Stimulated activated CD8-positive, alpha-beta memory T cell treated with anti-CD3 and anti-CD28 coated beads, Interleukin-12 subunit alpha, Interleukin-12 subunit beta, amount 100 ng/mL, for 24 hours (primary cell): ENCODE measurements at regions not wholly inside any gene's neighbourhood (a gene's known extent, or its start where the extent isn't known, plus 50 kb on each side); places are given as distances from the start of the nearest gene placed in this dataset.

Experiments used
- DNase-seq: peaks from one replicate; pipeline ENCODE4 v3.0.0-alpha.2; 2020; ENCODE audit errors: extremely low read depth

DNA sequence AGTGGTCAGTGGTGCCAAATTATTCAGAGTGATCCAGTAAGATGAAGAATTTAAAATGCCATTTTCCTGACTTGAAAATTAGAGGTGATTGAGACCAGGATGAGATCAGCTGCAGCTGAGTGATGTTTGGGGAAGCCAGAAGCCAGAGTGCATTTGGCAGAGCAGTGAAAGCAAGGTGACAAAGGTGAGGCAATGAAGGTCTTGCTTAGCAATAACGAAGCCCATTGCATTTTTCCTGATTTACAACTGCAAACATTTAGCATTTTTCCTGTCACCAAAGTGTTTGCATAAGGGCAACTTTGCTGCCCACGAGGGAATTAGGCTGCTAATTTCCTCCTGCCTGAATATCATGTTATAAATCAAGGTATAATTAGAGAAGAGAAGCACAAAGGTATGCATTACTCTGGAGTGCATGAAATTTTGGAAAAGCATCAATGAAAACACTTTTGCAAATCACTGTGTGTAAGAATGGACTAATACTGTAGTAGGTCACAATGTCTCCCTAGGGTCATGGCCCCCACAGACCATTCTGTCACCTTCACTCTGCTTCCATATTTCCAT, 188.2 kb upstream of the LYPLAL1 start:
- no peak for DNase-seq

DNA sequence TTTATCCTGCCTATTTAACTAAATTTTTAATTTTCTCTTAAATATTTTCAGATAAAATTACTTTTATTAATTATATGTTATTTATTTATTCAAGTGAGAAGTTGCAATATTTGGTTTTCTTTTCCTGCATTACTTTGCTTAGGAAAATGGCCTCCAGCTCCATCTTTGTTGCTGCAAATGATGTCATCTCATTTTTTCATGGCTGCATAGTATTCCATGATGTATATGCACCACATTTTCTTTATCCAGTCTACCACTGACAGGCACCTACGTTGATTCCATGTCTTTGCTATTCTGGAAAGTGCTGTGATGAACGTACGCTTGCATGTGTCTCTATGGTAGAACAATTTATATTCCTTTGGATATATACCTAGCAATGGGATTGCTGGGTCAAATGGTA, 186.9 kb upstream of the LYPLAL1 start:
- no peak for DNase-seq

DNA sequence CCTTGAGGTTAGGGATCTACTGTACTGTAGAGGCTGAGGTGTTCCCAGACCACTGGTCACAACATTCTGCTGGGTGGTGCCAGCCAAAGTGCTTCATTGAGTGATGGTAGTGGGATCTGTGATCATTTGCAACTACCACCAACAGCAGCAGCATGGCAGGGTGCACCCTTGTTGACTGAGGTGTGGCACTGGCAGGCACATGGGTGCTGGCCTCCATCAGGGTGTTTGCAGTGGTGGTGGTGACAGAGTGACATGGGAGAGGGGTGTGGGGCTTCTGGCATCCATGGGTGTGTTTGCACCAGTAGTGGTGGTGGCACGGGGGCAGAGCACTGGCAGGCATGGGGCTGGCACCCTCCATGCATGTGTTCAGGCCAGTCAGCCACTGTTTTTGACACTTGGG, 183.7 kb upstream of the LYPLAL1 start:
- no peak for DNase-seq

DNA sequence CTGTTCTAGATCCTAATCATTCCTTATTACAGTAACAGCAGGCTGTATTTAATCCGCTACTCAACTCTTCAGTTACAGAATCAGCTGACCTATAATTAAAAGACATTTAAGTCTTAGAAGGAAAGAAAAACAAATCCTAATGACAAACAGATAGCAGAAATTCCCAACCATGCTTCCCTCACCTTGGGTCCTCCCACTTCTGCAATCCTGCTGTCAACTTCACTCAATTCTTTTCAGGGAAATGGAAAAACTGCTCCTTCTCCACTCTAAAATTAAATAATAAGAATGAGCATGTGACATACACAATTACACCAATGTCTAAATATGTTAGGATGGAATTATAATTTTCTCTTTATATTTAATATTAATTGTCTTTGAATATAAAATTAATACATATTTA, 182.6 kb upstream of the LYPLAL1 start:
- no peak for DNase-seq

DNA sequence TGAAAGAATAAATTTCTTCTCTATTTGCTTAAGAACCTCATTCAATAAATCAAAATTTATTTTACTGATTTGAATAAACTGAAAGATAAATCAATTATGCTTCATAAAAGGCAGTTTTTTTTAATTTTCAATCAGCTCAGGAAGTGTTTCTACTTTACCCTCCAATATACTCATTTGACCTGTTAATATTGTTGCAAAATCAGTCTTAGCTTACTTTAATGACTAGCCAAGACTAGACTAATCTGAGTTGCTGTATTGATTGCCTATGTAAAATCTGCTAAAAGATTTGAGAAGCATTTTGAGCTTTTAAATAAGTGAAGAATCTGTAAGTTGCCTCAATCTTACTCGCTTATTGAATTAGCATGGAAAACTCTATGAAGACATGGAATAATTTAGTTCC, 179.1 kb upstream of the LYPLAL1 start:
- DNase-seq = no peak

DNA sequence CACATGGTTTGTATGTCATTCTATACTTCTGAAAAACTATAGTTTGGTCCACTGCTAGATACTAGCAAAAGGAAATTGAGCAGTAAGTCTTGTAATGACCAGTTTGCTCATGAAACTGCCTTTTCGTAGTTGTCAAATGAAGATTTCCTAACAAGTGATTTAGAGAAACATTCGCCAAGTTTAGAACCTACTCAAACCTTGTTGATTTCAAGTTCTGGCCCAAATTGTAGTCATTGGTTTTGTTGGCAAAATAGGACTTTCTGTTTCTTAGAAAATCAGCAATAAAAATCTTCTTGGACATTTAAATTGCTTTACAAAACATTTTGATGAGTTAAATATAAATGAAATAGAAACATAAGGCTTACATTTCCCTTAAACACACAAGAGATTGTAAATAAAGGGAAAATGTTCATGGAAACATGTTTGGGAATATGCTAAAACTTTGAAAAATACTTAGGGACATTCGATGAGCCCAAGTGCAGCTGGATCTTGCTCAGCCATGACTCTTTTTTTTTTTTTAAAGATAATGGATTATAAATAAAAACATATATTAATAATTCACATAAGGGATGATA, 178.5 kb upstream of the LYPLAL1 start:
- DNase-seq = no peak

DNA sequence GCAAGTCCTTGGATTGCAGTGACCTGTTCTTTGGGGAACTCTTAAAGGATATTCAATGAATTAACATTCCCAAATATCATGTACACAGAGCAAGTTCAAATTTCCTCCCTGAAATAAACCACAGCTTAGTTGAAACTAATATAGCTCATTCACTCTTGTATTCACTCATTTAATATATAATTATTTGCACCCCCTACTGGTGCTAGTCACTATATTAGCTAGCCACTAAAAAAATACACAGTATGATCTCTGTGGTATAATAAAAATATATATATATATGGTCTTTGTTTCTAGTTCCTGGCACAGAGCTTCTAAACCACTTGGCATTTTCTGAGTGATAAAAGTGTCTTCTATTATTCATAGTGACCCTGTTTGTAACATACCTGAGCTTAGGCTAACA, 177.3 kb upstream of the LYPLAL1 start:
- DNase-seq = no peak

DNA sequence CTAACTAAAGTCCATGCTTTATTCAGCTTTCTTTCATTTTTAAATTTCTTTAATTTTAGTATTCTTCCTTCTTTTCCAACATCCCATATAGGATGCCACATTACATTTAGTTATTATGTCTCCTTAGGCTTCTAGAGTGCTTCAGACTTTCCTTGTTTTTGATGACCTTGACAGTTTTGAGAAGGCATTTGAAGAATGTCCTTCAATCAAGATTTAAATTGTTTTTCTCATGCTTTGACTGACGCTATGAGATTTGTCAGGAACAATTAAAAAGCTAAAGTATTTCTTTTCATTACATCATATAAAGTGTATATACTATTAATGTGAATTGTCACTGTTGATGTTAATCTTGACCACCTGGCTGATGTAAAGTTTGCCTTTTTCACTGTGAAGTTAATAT, 173.7 kb upstream of the LYPLAL1 start:
- DNase-seq = no peak

DNA sequence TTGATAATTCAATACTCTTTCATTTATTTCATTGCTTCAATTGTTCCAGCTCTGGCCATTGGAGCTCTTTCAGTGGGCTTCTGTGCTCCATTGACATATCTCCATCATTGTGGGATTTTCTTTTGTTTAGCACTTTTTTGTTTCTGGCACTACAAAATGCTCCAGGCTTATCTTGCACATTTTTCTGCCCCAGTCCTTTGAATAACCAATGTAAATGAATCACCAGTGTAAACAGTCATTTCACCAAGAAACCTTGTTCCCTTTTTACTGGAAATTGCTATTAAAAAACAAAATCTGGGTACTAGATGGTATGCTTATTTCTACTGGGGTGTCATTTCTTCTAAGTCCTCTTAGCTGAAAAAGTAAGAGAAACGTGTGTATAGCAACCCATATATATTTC, 173.0 kb upstream of the LYPLAL1 start:
- no peak for DNase-seq

DNA sequence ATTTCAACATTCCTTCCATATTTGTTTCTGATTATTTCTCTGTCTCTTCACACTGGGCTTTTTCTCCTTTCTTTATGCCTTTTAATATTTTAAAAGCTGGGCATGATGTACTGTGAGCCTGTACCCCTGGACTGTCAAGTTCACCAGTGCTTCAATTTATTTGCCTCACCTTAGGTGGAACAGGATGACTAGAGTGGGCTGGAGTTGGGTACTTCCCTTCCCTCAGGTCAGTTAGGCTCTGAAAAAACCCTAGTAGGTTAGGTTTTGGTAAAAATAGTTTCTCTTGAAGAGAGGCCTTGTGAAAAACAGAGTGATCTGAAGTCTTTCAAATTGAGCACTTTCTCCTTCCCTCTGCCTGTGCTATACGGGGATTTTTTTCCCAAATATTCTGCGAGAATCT, 163.0 kb upstream of the LYPLAL1 start:
- DNase-seq = no peak

DNA sequence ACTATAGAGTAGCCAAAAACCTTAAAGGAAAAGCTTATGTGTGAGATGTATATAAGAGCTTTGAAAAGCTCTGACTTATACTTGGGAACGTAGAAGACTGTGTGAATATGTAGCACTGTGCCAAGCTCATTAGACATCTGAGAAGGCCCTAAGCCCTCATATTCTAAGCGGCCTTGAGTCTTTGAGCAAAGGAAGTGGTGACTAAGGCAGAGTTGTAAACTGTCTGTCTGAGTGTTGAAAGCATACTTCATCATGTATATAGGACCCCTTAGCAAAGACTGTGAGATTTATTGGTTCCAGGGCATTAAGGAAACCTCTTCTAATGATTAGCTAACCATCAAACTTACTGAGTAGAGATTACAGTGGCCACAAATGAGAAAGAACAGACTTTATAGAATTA, 153.3 kb upstream of the LYPLAL1 start:
- DNase-seq = no peak

DNA sequence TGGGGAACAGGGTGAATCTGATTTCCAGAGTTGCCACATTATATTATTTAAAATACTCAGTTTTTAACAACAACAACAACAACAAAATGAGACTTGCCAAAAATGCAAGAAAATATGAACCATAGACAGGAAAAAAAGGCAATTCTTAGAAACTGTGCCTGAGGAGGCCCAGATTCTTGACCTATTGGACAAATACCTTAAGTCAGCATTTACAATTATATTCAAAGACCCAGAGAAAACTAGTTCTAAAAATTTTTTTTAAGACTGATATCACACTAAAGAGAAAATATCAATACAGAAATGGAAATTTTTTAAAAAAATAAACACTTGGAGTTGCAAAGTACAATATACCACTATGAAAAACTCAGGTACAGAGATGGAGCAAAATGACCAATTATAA, 152.8 kb upstream of the LYPLAL1 start:
- DNase-seq = no peak

DNA sequence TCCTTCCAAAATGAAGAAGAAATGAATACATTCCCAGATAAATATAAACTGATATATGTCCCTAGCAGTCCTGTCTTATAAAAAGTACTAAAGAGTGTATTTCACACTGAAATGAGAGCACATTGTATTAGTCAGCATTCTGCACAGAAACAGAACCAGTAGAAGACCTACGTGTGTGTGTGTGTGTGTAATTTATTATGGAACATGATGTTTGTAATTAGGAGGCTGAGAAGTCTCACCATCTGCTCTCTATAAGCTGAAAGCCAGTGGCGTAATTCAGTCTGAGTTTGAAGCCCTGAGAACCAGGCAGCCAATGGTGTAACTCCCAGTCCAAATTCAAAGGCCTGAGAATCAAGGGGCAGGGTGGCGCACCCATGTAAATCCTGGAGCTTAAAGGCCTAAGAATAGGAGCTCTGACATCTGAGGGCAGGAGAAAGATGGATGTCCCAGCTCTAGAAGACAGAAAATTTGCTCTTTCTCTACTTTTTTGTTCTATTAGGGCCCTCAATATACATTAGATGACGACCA, 146.5 kb upstream of the LYPLAL1 start:
- DNase-seq = no peak

DNA sequence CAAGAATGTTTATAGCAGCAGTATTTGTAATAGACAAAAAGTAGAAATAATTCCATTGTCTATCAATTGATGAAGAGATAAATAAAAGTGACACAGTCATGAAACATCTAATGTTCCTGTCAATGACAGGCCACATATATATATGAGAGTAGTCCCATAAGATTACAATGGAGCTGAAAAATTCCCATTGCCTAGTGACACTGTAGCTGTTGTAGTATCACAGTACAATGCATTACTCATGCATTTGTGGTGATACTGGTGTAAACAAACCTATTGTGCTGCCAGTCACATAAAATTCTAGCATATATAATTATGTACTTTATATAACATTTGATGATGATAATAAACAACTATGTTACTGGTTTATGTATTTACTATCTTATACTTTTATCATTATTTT, 141.9 kb upstream of the LYPLAL1 start:
- no peak for DNase-seq

DNA sequence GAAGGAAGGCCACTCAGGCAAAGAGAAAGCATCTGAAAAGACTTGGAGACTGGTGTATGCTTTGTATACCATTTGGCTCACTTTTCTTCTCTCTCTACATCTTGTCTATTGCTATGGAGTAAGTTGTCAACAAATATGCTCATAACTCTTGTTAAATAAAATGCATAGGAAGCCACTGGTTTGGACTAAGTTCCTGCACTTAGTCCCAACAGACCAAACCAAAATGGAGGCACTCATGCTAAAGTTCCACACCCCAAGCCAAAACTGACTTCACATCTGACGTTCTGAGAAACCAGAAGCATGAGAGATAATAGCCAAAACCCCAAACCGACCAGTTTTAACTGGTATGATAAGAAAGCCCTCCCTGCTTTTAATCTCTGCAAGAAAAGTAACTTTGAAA, 135.3 kb upstream of the LYPLAL1 start:
- no peak for DNase-seq

DNA sequence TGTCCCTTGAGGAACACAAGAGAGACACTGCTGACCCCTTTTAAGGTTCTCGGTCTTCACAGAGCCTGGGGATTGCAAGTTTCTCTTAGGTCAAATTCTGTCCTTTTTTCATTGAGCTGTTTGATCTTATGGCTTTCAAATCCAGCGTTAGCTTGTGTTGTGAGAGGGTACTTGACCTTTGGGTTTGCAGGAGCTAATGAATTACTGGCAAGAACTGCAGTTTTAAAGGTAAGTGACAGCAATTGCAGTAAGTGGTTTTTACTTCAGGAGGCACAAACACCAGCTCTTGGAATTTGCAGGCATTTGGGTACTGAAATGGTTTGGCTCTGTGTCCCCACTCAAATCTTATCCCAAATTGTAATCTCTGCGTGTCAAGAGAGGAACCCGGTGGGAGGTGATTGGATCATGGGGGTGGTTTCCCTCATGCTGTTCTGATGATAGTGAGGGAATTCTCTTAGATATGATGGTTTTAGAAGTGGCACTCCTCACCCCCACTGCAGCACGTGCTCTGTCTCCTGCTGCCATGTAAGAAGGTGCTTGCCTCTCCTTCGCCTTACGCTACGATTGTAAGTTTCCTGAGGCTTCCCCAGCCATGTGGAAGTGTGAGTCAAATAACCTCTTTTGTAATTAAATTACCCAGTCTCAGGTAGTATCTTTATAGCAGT, 134.5 kb upstream of the LYPLAL1 start:
- no peak for DNase-seq

DNA sequence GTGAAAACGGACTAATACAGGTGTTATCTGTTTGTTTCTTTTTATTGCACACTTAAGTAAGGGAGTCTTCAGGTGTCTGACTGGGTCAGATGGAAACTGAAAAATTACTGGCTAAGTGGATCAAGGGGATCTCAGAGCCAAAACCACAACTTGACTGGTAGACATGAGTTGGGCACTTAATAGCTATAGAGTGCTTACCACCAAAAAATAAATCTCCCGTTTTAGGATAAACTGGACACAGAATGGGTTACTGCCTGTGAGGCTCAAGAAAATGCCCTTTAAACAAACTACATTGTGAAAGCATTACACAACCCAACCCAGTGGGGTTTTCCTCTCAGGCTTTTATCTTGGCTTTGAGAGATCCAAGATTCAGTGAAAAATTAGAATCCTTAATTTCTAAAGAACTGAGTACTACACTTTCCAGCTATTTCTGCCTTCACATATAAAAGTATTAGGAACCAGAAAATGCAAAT, 134.0 kb upstream of the LYPLAL1 start:
- no peak for DNase-seq

DNA sequence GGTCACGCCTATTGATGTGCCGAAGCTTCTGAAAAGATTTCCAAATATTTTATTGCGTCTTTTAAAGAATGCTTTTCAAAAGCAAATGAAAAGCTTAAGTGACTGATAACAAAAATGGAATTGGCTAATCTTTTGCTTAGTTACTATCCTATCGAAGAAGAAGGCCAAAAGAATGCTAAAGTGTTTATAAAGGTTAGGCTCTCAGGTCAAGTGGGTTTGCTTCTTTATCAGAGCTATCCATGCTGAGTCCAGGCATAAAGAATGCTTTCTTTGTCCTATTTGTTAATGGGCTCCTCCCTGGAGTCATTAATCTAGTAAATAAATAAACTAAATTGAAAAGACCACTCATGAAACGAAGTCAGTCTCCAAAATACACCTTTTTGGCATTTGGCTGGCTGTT, 133.4 kb upstream of the LYPLAL1 start:
- no peak for DNase-seq

DNA sequence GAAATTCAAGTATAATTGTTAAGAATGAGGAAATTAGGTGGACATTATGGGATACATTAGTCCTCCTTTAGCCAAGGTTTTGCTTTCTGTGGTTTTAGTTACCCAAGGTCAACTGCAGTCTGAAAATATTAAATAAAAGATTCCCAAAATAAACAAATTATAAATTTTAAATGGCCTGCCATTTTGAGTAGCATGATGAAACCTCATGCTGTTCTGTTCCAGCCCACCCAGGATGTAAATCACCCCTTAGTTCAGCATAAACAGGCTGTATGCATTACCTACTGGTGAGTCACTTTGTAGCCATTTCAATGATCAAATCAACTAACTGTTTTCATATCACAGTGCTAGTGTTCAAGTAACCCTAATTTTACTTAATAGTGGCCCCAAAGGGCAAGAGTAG, 132.5 kb upstream of the LYPLAL1 start:
- DNase-seq = no peak

DNA sequence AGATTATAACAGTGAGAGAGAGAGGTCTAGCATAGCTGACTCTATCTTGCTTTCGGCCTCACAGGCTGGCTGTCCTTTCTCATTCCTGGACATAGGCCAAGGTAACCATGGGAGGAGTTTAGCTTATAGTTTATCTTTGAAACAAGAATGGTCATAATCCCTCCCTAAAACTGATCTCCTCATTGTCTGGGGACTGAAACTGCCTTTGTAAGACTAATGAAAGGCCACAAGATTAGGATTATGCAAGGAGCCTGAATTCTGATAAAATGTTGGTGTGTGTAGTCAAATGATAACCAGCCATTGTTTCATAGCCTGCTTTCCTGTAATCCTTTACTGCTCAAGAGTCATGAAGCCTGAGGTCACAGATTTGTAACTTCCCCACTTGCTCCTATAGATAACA, 131.9 kb upstream of the LYPLAL1 start:
- DNase-seq = no peak

DNA sequence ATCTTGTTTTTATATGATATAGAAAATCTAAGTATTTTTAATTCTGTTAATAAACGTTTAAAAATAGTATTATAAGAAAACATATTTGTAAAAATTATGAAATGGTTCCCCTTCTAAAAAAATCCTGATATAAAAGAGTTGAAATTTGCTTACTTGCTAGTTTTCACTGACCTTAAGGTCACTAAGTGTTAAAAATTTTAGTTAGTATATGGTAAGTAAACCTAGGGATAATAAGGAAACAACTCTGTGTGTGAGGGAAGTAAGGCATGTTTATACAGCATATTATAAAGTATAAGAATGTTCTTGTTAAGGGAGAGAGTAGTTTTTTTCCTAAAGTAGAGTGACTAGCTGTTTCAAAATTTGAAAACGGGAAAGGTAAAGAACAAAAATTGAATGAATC, 130.9 kb upstream of the LYPLAL1 start:
- no peak for DNase-seq

DNA sequence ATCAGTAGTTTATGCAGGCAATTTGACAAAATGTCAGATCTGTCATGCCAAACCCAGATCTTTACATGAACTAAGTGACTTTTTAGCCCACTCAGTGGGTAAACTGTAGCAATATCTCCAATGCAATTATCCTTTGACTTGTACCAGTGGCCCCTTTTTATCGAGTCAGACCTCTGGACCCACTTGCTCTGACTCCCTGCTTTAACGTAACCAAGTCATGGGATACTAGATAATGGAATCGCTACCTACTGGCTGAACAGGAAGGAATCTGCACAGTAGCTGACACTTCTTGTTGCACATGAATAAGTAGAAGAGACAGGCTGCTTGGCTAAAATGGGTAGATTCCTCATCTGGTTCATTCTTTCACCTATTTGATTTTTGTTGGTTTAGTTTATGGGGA, 128.4 kb upstream of the LYPLAL1 start:
- DNase-seq = no peak

DNA sequence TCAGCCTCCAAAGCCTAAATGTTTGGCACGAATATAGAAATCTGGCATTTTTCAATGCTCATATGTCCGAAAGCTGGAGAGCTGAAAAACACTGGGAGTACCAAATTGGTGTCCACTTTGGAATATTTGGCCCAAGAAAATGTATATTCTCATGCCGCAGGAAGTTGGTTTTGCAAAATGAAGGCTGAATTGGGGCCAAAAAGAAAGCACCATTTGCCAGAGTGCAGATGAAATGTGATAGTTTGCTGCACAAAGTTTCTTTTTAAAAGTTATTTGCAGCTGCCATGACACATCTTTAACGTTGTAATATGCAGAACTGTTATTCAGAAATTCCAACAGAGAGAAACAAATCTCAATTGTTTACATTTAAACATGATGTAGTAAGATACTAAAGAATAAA, 124.2 kb upstream of the LYPLAL1 start:
- DNase-seq = no peak
